Urothelium cell line (cell line): ENCODE measurements at regions not wholly inside any gene's neighbourhood (a gene's known extent, or its start where the extent isn't known, plus 50 kb on each side); places are given as distances from the start of the nearest gene placed in this dataset.
A peak's percentile ranks its signal among the peaks of the same experiment; 100 is the strongest.

Experiments used
- DNase-seq: peaks from one replicate; pipeline ENCODE4 v3.0.0; 2011; ENCODE audit warnings: low spot score, mixed read lengths
- FAIRE-seq: peaks from 2 replicates; lab custom pipeline; 2011; peaks lifted over from hg19 to GRCh38; lab: Jason Lieb, UNC

DNA sequence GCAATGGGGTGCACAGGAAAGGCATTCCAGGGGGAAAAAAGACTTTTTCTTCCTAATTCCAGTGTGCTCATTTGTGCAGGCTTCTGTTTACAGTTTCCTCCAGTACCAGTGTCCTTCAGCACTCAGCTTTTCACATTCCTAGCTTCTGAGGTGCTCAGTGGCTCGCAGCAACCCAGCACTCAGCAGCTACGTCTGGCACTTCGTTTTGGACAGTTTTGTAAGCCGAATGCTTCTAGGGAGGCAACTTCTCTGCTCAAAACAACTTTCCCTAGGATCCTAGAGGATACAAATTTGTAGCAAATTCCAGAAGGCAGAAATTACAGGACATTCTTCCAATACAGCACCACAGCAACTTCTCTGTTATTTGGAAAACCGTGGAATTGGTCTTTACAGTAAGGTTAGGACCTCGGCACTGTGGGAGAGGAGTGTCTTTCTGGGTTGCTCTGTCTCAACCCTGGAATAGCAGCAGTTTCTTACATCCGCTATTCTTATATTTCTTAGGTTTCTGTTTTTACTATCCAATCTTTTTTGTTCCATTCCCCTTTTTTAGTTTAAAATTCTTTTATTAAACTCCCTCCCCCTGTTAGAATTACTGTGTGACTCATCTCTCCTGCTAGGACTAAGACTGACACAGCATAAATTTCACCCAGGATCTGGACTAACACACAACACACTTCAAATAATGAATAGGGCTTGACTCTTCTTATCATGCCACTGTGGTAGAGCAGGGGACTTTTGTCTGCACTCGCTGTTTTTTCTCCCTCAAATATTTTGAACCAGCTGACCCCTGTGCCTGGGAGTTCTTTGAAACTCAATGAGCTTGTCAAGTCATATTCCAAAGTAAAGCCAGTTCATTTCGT, 1314.7 kb downstream of the FSTL5 start:
- no peak for FAIRE-seq
- peak; percentile 31 for DNase-seq

DNA sequence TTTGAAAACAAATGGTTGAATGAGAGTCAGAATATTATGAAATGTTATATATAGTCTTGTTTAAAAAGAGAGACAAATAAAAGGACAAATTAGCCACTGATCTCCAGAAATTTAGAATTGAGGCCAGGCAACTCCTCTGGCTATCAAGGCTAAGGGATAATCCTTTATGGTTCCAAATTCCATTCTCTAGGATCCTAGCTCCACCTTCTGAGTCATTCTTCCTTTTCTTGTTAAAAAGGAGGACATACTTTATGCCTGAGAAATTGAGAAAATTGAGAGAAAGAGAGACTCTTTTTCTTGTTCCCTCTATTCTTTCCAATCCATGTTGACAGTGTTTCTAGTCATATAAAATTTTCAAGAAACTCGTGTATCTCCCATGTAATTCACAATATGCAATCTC, 1299.5 kb downstream of the FSTL5 start:
- peak; percentile 6 for DNase-seq

GRCh38 chr4:160869899-160870298, 1293.9 kb downstream of the FSTL5 start:
- DNase-seq: no peak

More for the DNA sequence above, 1299.5 kb downstream of the FSTL5 start:
- FAIRE-seq: no peak

DNA sequence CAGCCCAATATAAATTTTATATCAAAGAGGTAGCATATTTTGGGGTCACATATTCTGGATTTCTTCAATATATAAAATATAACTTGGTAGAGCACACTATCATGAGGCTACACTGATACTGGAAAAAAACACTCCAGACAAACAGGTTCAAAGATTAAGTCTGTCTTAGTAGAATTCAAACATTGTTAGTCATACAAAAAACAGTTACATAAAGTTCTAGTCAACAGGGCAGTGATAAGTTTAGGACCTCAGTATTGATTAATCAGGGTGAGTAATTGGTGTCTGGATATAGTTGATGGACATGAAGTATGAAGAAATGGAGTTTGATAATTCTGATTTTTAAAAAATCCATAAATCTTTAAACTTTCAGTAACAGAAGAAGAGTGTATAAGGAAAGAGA, 1291.3 kb downstream of the FSTL5 start:
- DNase-seq (no peak), FAIRE-seq (no peak)

More at GRCh38 chr4:160869899-160870298, 1293.9 kb downstream of the FSTL5 start:
- no peak for FAIRE-seq

DNA sequence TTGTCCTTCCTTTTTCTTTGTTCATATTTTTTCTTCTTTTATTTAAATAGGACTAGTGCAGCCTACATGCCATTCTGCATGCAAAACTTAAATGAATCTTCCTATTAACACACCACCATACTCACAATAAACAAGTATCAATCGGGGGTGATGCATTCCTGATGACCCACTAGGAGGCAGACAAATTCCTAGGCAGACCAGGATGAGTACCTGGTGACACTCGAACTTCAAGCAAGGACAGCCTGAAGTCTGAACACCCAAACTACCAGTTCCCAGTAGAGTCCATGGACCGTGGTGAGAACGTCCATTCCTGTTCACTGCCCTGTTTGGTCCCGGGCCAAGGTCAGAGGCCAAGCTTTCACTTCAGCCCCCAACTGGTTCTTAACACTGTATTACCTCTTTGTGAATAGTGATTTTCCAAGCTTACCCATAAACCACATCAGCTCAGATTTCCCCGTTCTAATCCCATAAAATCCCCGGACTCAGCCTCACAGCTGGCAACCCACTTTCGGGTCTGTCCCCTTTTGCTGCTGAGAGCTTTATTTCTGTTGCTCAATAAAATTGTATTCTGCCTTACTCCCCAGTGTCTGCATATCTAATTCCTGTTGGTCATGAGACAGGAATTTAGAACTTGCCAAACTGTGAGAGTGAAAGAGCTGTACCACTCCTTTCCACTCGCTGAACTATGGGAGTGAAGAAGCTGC, 1286.6 kb downstream of the FSTL5 start:
- no peak for FAIRE-seq

DNA sequence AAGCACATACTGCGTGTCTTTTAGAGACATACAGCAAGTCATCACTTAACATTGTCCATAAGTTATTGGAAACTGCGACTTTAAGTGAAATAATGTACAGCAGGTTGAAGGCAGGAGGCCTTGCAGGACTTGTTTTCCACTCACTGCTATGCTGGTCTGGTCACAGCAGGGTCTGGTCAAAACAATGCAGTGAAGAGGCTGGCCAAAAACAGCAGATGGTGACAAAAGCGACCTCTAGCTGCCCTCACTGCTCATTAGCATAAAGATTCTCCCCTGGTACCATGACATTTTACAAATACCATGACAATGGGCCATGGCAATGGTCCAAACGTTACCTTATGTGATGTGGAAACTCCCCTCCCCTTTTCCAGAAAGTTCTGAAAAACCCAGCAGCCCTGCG, 1283.6 kb downstream of the FSTL5 start:
- no peak for DNase-seq

More for the DNA sequence above, 1286.6 kb downstream of the FSTL5 start:
- DNase-seq: peak; percentile 8

GRCh38 chr4:160887668-160888067, 1276.1 kb downstream of the FSTL5 start:
- DNase-seq (no peak), FAIRE-seq (no peak)

More for the DNA sequence above, 1283.6 kb downstream of the FSTL5 start:
- no peak for FAIRE-seq

- FAIRE-seq: no peak
- no peak for DNase-seq
These were observed 1269.7 kb downstream of the FSTL5 start for GRCh38 chr4:160894128-160894527.

DNA sequence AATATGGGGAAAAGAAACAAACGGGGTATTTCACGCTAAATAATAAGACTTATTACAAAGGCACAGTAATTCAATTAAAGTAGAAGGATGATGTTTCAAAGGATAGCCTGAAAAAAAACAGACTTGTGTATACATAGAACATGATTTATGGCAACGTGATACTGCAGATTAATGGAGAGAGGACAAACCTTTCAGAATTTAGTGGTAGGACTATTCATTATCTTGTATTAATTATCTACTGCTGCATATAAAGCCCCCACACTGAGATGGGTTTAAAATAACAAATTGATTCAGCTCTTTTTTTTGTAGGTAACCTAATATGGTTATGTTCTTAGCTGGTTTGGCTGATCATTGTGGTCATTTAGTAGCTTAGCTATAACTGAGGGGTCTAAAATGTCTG, 1269.0 kb downstream of the FSTL5 start:
- no peak for DNase-seq

GRCh38 chr4:160927311-160927710, 1236.5 kb downstream of the FSTL5 start:
- no peak for FAIRE-seq
- DNase-seq: no peak

More for the DNA sequence above, 1269.0 kb downstream of the FSTL5 start:
- FAIRE-seq: no peak

GRCh38 chr4:160928482-160928881, 1235.3 kb downstream of the FSTL5 start:
- no peak for DNase-seq

GRCh38 chr4:160947653-160948052, 1216.1 kb downstream of the FSTL5 start:
- FAIRE-seq (no peak), DNase-seq (no peak)

More at GRCh38 chr4:160928482-160928881, 1235.3 kb downstream of the FSTL5 start:
- FAIRE-seq: no peak

GRCh38 chr4:160956875-160957274, 1206.9 kb downstream of the FSTL5 start:
- FAIRE-seq: no peak
- DNase-seq: no peak

DNA sequence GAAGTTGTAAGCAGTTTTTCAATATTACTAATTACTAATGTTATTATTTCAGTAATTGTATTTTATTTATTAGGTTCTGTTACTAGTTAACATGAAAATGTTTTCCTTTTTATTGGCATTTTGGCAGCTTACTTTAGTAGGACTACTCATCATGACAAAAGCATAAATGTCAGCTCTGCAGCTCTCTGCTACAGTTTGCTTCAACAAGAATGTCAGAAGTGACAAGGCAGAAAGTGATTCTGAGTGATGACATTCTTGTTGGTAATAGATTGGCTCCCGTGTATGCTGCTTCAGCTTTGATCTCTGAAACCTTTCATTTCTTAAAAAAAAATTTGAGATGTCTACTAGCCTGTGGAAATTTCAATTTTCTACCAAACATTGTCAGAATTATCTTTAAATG, 1193.9 kb downstream of the FSTL5 start:
- no peak for FAIRE-seq

DNA sequence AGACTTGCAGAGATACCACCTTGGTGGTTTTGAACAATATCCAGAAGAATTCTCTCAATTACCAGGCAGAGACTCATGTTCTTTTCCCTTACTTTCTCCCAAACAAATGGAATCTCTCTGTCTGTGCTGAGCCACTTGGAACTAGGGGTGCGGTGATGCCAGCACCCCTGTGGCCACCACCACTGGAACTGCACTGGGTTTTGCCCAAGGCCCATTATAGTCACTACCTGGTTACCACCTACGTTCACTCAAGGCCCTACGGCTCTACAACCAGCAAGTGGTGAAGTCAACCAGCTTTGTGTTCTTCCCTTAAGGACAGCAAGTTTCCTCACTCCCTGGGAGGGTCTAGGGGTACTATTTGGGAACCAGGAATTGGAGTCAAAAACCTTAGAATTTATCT, 1183.7 kb downstream of the FSTL5 start:
- DNase-seq: no peak
- no peak for FAIRE-seq

More for the DNA sequence above, 1193.9 kb downstream of the FSTL5 start:
- DNase-seq: no peak

GRCh38 chr4:160981083-160981482, 1182.7 kb downstream of the FSTL5 start:
- DNase-seq (no peak), FAIRE-seq (no peak)

- FAIRE-seq (no peak), DNase-seq (no peak)
These were observed 1180.8 kb downstream of the FSTL5 start for GRCh38 chr4:160983035-160983434.

DNA sequence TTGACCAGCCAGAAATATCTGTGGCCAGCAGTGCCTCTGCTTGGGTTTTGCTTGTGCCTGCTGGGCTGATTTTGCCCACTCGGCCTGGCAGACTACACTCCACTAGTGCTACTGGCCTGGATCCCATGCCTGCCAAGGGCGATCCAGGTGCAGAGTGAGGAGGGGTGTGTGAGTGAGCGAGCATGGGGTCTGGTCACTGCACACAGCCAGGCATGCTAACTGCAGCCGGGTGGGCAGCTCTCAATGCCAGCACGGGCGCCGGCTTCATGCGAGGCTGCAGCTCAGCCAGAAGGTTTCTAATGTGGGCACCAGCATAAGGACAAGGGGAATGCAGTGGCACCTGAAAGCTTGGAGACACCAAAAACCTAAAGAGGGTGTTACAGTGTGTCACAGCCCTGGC, 1161.4 kb downstream of the FSTL5 start:
- FAIRE-seq: no peak
- no peak for DNase-seq

DNA sequence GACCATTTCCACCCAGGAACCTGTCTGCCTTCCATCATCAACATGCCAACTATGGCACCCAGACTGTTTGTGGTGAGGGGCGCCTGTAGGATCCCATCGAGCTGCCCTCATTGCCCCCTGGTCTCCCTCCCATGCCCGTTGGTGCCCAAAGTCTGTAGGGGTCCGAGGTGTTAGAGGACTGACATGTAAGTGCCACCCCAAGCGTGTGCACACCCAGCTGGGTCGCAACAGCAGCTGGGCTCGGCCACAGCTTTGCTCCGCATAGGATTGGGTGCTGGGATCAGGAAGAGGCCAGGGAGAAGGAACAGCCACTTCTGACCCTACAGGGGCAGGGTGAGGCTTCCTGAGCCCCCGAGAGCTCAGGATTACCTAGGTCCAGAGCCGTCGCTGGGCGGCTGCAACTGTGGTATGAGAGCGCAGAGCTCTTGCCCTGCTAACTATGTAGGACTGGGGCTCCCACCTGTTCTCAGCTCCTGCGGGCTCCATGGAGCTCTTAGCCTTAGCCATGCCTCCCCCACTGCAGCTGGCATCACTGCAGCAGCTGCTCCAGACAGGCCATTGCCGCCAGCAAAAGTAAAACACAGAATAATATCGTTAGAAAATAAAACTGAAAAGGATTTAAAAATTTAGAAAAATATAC, 1160.3 kb downstream of the FSTL5 start:
- no peak for DNase-seq
- no peak for FAIRE-seq

DNA sequence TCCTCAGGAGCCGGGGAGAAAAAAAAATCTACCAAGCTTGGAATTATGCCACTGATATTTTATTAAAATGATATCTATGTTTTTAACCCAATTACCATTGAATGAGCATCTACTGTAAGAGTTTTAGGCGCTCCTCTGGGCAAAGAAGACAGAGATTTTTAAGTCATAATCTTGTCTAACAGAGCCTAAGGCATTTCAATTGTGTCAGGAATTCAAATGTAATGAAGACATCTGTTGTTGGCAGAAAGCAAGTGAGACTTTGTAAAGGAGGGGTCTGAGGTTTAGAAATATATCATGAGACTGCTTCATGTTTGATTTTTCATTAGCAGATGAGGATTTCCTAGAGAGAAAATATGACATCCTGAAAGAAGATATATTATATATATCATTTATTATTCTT, 1158.1 kb downstream of the FSTL5 start:
- FAIRE-seq: no peak

GRCh38 chr4:161008527-161008926, 1155.3 kb downstream of the FSTL5 start:
- no peak for FAIRE-seq
- DNase-seq: no peak

More for the DNA sequence above, 1158.1 kb downstream of the FSTL5 start:
- DNase-seq: no peak
